HepG2 (cell line): ENCODE measurements at regions not wholly inside any gene's neighbourhood (a gene's known extent, or its start where the extent isn't known, plus 50 kb on each side); places are given as distances from the start of the nearest gene placed in this dataset.
A peak's percentile ranks its signal among the peaks of the same experiment; 100 is the strongest.

Experiments
- ARID5B ChIP-seq: IDR thresholded peaks from 2 replicates; pipeline ENCODE4 v1.4.0; 2020; ENCODE audit warnings: mild to moderate bottlenecking, missing genetic modification reagents
- BCL6 ChIP-seq: IDR thresholded peaks from 2 replicates; pipeline ENCODE4 v1.6.1; 2016; ENCODE audit warnings: missing genetic modification reagents, missing compliant biosample characterization
- EEA1 ChIP-seq: sonication (generic); formaldehyde crosslinking; IDR thresholded peaks from 2 replicates; pipeline ENCODE4 v1.5.1; 2020; ENCODE audit warnings: mild to moderate bottlenecking, missing genetic modification reagents, borderline replicate concordance
- FOXJ3 ChIP-seq: sonication (generic); formaldehyde crosslinking; IDR thresholded peaks from 2 replicates; pipeline ENCODE4 v1.4.0; 2020; ENCODE audit warnings: missing genetic modification reagents, mild to moderate bottlenecking, borderline replicate concordance
- GPN1 ChIP-seq: sonication (generic); formaldehyde crosslinking; IDR thresholded peaks from 2 replicates; pipeline ENCODE4 v1.5.1; 2020; ENCODE audit warnings: missing genetic modification reagents, borderline replicate concordance
- HOXD1 ChIP-seq: sonication (generic); formaldehyde crosslinking; IDR thresholded peaks from 2 replicates; pipeline ENCODE4 v1.5.0; 2020; ENCODE audit warnings: missing genetic modification reagents
- KAT2B ChIP-seq: fragments of 150-350 bp; IDR thresholded peaks from 2 replicates; pipeline ENCODE4 v1.6.1; 2014; ENCODE audit warnings: low read depth, low read length, borderline replicate concordance
- MED1 ChIP-seq: sonication (generic); formaldehyde crosslinking; IDR thresholded peaks from 2 replicates; pipeline ENCODE4 v1.4.0; 2020; ENCODE audit warnings: missing genetic modification reagents
- NCOR1 ChIP-seq: fragments of 200-600 bp; sonication (generic); IDR thresholded peaks from 2 replicates; pipeline ENCODE4 v1.7.0; 2017; ENCODE audit warnings: antibody characterized with exemption, low read length, borderline replicate concordance
- NFE2L1 ChIP-seq: sonication (generic); formaldehyde crosslinking; IDR thresholded peaks from 2 replicates; pipeline ENCODE4 v1.4.0; 2020; ENCODE audit warnings: missing genetic modification reagents, mild to moderate bottlenecking, borderline replicate concordance
- PAX8 ChIP-seq: sonication (generic); formaldehyde crosslinking; IDR thresholded peaks from 2 replicates; pipeline ENCODE4 v1.8.0; 2022; ENCODE audit warnings: mild to moderate bottlenecking, missing genetic modification reagents, borderline replicate concordance
- PBX3 ChIP-seq: sonication (generic); formaldehyde crosslinking; IDR thresholded peaks from 2 replicates; pipeline ENCODE4 v1.8.1; 2023; ENCODE audit warnings: missing genetic modification reagents, inconsistent platforms, borderline replicate concordance
- SALL2 ChIP-seq: sonication (generic); formaldehyde crosslinking; IDR thresholded peaks from 2 replicates; pipeline ENCODE4 v1.8.1; 2023; ENCODE audit warnings: mild to moderate bottlenecking, missing genetic modification reagents, inconsistent platforms
- THAP9 ChIP-seq: sonication (generic); formaldehyde crosslinking; IDR thresholded peaks from 2 replicates; pipeline ENCODE4; 2020; ENCODE audit warnings: missing genetic modification reagents, mild to moderate bottlenecking, borderline replicate concordance
- XRCC5 ChIP-seq: fragments of 200-400 bp; formaldehyde crosslinking; optimal IDR thresholded peaks from 2 replicates; pipeline ENCODE3; 2017; ENCODE audit warnings: mild to moderate bottlenecking, low read length
- YEATS4 ChIP-seq: sonication (generic); formaldehyde crosslinking; IDR thresholded peaks from 2 replicates; pipeline ENCODE4 v1.4.0; 2020; ENCODE audit warnings: missing genetic modification reagents, borderline replicate concordance
- ZNF441 ChIP-seq: sonication (generic); formaldehyde crosslinking; IDR thresholded peaks from 2 replicates; pipeline ENCODE4 v1.7.0; 2021; ENCODE audit warnings: missing genetic modification reagents, borderline replicate concordance
- ZNF589 ChIP-seq: sonication (generic); formaldehyde crosslinking; conservative IDR thresholded peaks from 2 replicates; pipeline ENCODE4 v1.8.0; 2022; ENCODE audit warnings: mild to moderate bottlenecking, moderate library complexity, missing genetic modification reagents
- ZNF678 ChIP-seq: sonication (generic); formaldehyde crosslinking; IDR thresholded peaks from 2 replicates; pipeline ENCODE4 v1.4.0; 2020; ENCODE audit warnings: mild to moderate bottlenecking, missing genetic modification reagents
- TF ChIP-seq, protein P1 (sequence below): sonication (generic); formaldehyde crosslinking; IDR thresholded peaks from 2 replicates; pipeline ENCODE4 v1.8.1; 2023; ENCODE audit warnings: mild to moderate bottlenecking, missing genetic modification reagents
- TF ChIP-seq, protein P2 (sequence below): sonication (generic); formaldehyde crosslinking; IDR thresholded peaks from 2 replicates; pipeline ENCODE4 v1.5.0; 2020; ENCODE audit warnings: missing genetic modification reagents, mild to moderate bottlenecking, borderline replicate concordance

GRCh38 chr13:33639158-33639557 lies 178.8 kb upstream of the RFC3 start (continued):
- TF ChIP-seq PBX3 (CRISPR knock-in tag), result no peak
- no peak for TF ChIP-seq KAT2B
- TF ChIP-seq SALL2 (CRISPR knock-in tag), result no peak
- no peak for TF ChIP-seq ZNF441 (CRISPR knock-in tag)
- peak; percentile 50; the same call in 1 of the 2 replicates for TF ChIP-seq NCOR1
- TF ChIP-seq, protein P1, sequence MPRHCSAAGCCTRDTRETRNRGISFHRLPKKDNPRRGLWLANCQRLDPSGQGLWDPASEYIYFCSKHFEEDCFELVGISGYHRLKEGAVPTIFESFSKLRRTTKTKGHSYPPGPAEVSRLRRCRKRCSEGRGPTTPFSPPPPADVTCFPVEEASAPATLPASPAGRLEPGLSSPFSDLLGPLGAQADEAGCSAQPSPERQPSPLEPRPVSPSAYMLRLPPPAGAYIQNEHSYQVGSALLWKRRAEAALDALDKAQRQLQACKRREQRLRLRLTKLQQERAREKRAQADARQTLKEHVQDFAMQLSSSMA (CRISPR knock-in tag), result no peak
- peak; percentile 46; the same call in 1 of the 2 replicates for TF ChIP-seq BCL6 (CRISPR knock-in tag)
- no peak for TF ChIP-seq THAP9 (CRISPR knock-in tag)
- peak; percentile 78 for TF ChIP-seq ARID5B
- TF ChIP-seq ZNF678 (CRISPR knock-in tag), result no peak
- peak; percentile 69 for TF ChIP-seq MED1 (CRISPR knock-in tag)
- TF ChIP-seq, protein P2, sequence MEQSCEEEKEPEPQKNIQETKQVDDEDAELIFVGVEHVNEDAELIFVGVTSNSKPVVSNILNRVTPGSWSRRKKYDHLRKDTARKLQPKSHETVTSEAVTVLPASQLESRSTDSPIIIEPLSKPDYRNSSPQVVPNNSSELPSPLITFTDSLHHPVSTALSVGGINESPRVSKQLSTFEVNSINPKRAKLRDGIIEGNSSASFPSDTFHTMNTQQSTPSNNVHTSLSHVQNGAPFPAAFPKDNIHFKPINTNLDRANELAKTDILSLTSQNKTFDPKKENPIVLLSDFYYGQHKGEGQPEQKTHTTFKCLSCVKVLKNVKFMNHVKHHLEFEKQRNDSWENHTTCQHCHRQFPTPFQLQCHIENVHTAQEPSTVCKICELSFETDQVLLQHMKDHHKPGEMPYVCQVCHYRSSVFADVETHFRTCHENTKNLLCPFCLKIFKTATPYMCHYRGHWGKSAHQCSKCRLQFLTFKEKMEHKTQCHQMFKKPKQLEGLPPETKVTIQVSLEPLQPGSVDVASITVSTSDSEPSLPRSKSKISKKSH, result no peak
- 0 out of 2 replicates have a peak, but pooled peaks have one; percentile 67 for TF ChIP-seq HOXD1 (CRISPR knock-in tag)
- TF ChIP-seq YEATS4 (CRISPR knock-in tag), result no peak; the same call in 1 of the 2 replicates
- TF ChIP-seq GPN1, result no peak
- no peak for TF ChIP-seq NFE2L1 (CRISPR knock-in tag)
- TF ChIP-seq XRCC5, result no peak
- TF ChIP-seq FOXJ3, result peak; percentile 24; the same call in 1 of the 2 replicates
- no peak for TF ChIP-seq ZNF589 (CRISPR knock-in tag)
- TF ChIP-seq PAX8 (CRISPR knock-in tag), result no peak
- no peak for TF ChIP-seq EEA1 (CRISPR knock-in tag)
